Neural cell (in vitro differentiated cells): ENCODE measurements at regions not wholly inside any gene's neighbourhood (a gene's known extent, or its start where the extent isn't known, plus 50 kb on each side); places are given as distances from the start of the nearest gene placed in this dataset.
A peak's percentile ranks its signal among the peaks of the same experiment; 100 is the strongest.

Experiments
- H2AFZ ChIP-seq: fragments of 200-600, 300-800 bp; sonication (generic), shearing (Covaris generic); 2 replicates; pipeline ENCODE4 v1.6.0; 2014; ENCODE audit warnings: low read depth, mild to moderate bottlenecking, antibody characterized with exemption, low read length, moderate library complexity
- H3F3A ChIP-seq: fragments of 200-600 bp; shearing (Covaris generic); 2 replicates; pipeline ENCODE4 v1.6.1; 2016; ENCODE audit warnings: mild to moderate bottlenecking, moderate library complexity, mixed read lengths, antibody characterized with exemption, low read length; ENCODE audit not compliant: insufficient read depth, poor library complexity, severe bottlenecking
- H3K27ac ChIP-seq: fragments of 200-600, 300-800 bp; sonication (generic), shearing (Covaris generic); 2 replicates; pipeline ENCODE4 v1.5.1; 2014; ENCODE audit warnings: mild to moderate bottlenecking, low read length, moderate library complexity
- H3K27me3 ChIP-seq: fragments of 300-800, 200-600 bp; sonication (generic), shearing (Covaris generic); 2 replicates; pipeline ENCODE4 v1.6.0; 2014; ENCODE audit warnings: mild to moderate bottlenecking, low read depth, low read length, moderate library complexity; ENCODE audit not compliant: insufficient read depth
- H3K36me3 ChIP-seq: fragments of 300-800, 200-600 bp; sonication (generic), shearing (Covaris generic); 2 replicates; pipeline ENCODE4 v1.5.1; 2014; ENCODE audit warnings: mild to moderate bottlenecking, antibody characterized with exemption, low read length, moderate library complexity; ENCODE audit not compliant: insufficient read depth
- H3K4me2 ChIP-seq: fragments of 300-800, 200-600 bp; sonication (generic), shearing (Covaris generic); 2 replicates; pipeline ENCODE4 v1.6.0; 2014; ENCODE audit warnings: mild to moderate bottlenecking, low read length
- H3K4me3 ChIP-seq: fragments of 300-800, 200-600 bp; sonication (generic), shearing (Covaris generic); 2 replicates; pipeline ENCODE4 v1.5.1; 2014; ENCODE audit warnings: mild to moderate bottlenecking, low read length, moderate library complexity
- H3K79me2 ChIP-seq: fragments of 200-600 bp; shearing (Covaris generic); replicated peaks from 2 replicates; pipeline ENCODE4 v1.6.0; 2014; ENCODE audit warnings: mild to moderate bottlenecking, low read length, moderate library complexity; ENCODE audit not compliant: insufficient read depth
- H3K9ac ChIP-seq: fragments of 300-800, 200-600 bp; sonication (generic), shearing (Covaris generic); 2 replicates; pipeline ENCODE4 v1.6.1; 2016; ENCODE audit warnings: mild to moderate bottlenecking, low read length, mixed read lengths
- H3K9me2 ChIP-seq: fragments of 200-600 bp; shearing (Covaris generic); 2 replicates; pipeline ENCODE4 v1.6.1; 2016; ENCODE audit warnings: mild to moderate bottlenecking, low read length, mixed read lengths; ENCODE audit not compliant: insufficient read depth
- H3K9me3 ChIP-seq: fragments of 200-600, 300-800 bp; sonication (generic), shearing (Covaris generic); 2 replicates; pipeline ENCODE4 v1.6.1; 2016; ENCODE audit warnings: mild to moderate bottlenecking, mixed run types, low read length, moderate library complexity, mixed read lengths
- H4K20me1 ChIP-seq: fragments of 200-600 bp; shearing (Covaris generic); 2 replicates; pipeline ENCODE4 v1.6.1; 2016; ENCODE audit warnings: mild to moderate bottlenecking, mixed run types; ENCODE audit not compliant: insufficient read depth
- CTCF ChIP-seq: fragments of 450-650 bp; IDR thresholded peaks from 2 replicates; pipeline ENCODE4 v1.5.1; 2014; ENCODE audit warnings: antibody characterized with exemption, mild to moderate bottlenecking, moderate library complexity; ENCODE audit not compliant: poor library complexity, severe bottlenecking
- EP300 ChIP-seq: fragments of 450-650 bp; conservative IDR thresholded peaks from 2 replicates; pipeline ENCODE4 v1.6.1; 2014; ENCODE audit warnings: antibody characterized with exemption, mild to moderate bottlenecking, moderate library complexity; ENCODE audit not compliant: poor library complexity, severe bottlenecking
- EZH2 ChIP-seq: fragments of 200-600, 300-800 bp; shearing (Covaris generic), sonication (generic); IDR thresholded peaks from 2 replicates; pipeline ENCODE4 v1.6.1; 2014; ENCODE audit warnings: antibody characterized with exemption, low read length, borderline replicate concordance, mild to moderate bottlenecking; ENCODE audit not compliant: insufficient read depth, poor library complexity, severe bottlenecking
- MXI1 ChIP-seq: fragments of 450-650 bp; conservative IDR thresholded peaks from 2 replicates; pipeline ENCODE4 v1.6.1; 2014; ENCODE audit warnings: antibody characterized with exemption, mild to moderate bottlenecking; ENCODE audit not compliant: poor library complexity, severe bottlenecking
- POLR2AphosphoS5 ChIP-seq: IDR thresholded peaks from 2 replicates; pipeline ENCODE4 v1.6.1; 2012
- RAD21 ChIP-seq: fragments of 450-650 bp; conservative IDR thresholded peaks from 2 replicates; pipeline ENCODE4 v1.6.1; 2014; ENCODE audit warnings: antibody characterized with exemption, mild to moderate bottlenecking, moderate library complexity
- SMC3 ChIP-seq: fragments of 450-650 bp; conservative IDR thresholded peaks from 2 replicates; pipeline ENCODE4 v1.6.1; 2014; ENCODE audit warnings: antibody characterized with exemption, mild to moderate bottlenecking, moderate library complexity; ENCODE audit not compliant: poor library complexity
- TAF1 ChIP-seq: IDR thresholded peaks from 2 replicates; pipeline ENCODE4 v1.6.1; 2012; ENCODE audit warnings: low read depth
- TF ChIP-seq, protein P1 (sequence below): IDR thresholded peaks from 2 replicates; pipeline ENCODE4 v1.6.1; 2012; ENCODE audit warnings: borderline replicate concordance

DNA sequence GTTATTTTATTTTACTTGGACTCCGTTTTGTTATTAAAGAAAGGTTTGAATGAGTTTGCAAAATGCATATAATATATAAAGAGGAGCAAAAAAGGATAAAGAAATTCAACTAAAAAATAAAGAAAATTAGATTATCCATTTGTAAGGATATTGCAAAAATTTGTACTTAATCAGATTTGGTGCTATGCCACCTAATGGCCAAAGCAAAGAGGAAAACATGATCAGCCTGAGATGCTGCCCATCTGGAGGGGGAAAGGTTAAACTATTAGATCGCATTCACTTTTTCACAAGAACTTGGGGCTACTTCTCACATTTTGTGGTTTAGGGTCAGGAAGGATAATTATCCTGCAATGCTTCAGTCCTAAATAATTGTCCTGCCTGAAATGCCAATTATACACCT lies 350.6 kb downstream of the MLLT3 start:
- no peaks in the 10 kb centered on the region for H3K9me3 ChIP-seq

DNA sequence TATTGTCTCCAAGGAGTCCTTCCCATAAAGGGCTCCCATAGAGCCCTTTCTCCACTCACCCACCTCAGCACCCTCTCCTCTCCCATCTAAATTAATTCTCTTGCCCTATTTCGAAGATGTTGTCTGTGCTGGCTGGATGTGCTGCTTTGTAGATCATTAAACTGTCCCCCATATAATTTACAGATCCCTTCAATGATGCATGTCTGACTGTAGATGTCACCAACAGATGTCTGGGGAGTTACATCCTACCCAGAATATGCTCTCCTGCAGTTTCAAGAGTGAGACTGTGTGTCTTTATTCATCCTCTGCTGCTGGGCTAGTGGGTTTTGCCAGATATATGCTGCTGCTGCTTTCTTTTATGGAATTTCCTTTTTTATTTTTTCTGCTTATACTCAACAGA lies 351.2 kb downstream of the MLLT3 start:
- peak overlapping the region; percentile 51 for H3K4me2 ChIP-seq
- no peaks in the 10 kb centered on the region for H4K20me1 ChIP-seq
- H3K27ac ChIP-seq, result peak overlapping the region; percentile 88
- peak; percentile 74 for TF ChIP-seq POLR2AphosphoS5
- no peak for TF ChIP-seq TAF1
- TF ChIP-seq, protein P1, sequence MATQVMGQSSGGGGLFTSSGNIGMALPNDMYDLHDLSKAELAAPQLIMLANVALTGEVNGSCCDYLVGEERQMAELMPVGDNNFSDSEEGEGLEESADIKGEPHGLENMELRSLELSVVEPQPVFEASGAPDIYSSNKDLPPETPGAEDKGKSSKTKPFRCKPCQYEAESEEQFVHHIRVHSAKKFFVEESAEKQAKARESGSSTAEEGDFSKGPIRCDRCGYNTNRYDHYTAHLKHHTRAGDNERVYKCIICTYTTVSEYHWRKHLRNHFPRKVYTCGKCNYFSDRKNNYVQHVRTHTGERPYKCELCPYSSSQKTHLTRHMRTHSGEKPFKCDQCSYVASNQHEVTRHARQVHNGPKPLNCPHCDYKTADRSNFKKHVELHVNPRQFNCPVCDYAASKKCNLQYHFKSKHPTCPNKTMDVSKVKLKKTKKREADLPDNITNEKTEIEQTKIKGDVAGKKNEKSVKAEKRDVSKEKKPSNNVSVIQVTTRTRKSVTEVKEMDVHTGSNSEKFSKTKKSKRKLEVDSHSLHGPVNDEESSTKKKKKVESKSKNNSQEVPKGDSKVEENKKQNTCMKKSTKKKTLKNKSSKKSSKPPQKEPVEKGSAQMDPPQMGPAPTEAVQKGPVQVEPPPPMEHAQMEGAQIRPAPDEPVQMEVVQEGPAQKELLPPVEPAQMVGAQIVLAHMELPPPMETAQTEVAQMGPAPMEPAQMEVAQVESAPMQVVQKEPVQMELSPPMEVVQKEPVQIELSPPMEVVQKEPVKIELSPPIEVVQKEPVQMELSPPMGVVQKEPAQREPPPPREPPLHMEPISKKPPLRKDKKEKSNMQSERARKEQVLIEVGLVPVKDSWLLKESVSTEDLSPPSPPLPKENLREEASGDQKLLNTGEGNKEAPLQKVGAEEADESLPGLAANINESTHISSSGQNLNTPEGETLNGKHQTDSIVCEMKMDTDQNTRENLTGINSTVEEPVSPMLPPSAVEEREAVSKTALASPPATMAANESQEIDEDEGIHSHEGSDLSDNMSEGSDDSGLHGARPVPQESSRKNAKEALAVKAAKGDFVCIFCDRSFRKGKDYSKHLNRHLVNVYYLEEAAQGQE, result peak; percentile 36
- TF ChIP-seq SMC3, result peak; percentile 65
- no peak for TF ChIP-seq MXI1
- peak; percentile 70 for TF ChIP-seq RAD21
- peak; percentile 87 for TF ChIP-seq EP300
- peak; percentile 61 for TF ChIP-seq CTCF
- TF ChIP-seq EZH2, result no peak
- peak overlapping the region; percentile 34 for H2AFZ ChIP-seq
- no peaks in the 10 kb centered on the region for H3K36me3 ChIP-seq
- H3K9me3 ChIP-seq, result no peaks in the 10 kb centered on the region
- H3K9ac ChIP-seq, result peak overlapping the region; percentile 62
- no peaks in the 10 kb centered on the region for H3F3A ChIP-seq
- no peaks in the 10 kb centered on the region for H3K9me2 ChIP-seq
- no peaks in the 10 kb centered on the region for H3K27me3 ChIP-seq
- no peaks in the 10 kb centered on the region for H3K79me2 ChIP-seq
- peak overlapping the region; percentile 49 for H3K4me3 ChIP-seq

More for the DNA sequence above, 350.6 kb downstream of the MLLT3 start:
- Histone ChIP-seq H4K20me1 (no peaks in the 10 kb centered on the region), H3K27me3 (no peaks in the 10 kb centered on the region), H3F3A (no peaks in the 10 kb centered on the region), H3K4me2 (peak overlapping the region; percentile 51), H3K79me2 (no peaks in the 10 kb centered on the region), H3K36me3 (no peaks in the 10 kb centered on the region), H2AFZ (no peak overlapping the region), H3K27ac (peak overlapping the region; percentile 88), H3K9me2 (no peaks in the 10 kb centered on the region), H3K4me3 (peak overlapping the region; percentile 49), H3K9ac (peak overlapping the region; percentile 62)
- TF ChIP-seq, protein P1, result no peak
- no peak for TF ChIP-seq SMC3
- TF ChIP-seq CTCF, result no peak
- TF ChIP-seq EP300, result no peak
- no peak for TF ChIP-seq POLR2AphosphoS5
- no peak for TF ChIP-seq MXI1
- no peak for TF ChIP-seq EZH2
- TF ChIP-seq TAF1, result no peak
- TF ChIP-seq RAD21, result no peak
